ENCODE measurements at regions not wholly inside any gene's neighbourhood (a gene's known extent, or its start where the extent isn't known, plus 50 kb on each side); places are given as distances from the start of the nearest gene placed in this dataset.

DNA sequence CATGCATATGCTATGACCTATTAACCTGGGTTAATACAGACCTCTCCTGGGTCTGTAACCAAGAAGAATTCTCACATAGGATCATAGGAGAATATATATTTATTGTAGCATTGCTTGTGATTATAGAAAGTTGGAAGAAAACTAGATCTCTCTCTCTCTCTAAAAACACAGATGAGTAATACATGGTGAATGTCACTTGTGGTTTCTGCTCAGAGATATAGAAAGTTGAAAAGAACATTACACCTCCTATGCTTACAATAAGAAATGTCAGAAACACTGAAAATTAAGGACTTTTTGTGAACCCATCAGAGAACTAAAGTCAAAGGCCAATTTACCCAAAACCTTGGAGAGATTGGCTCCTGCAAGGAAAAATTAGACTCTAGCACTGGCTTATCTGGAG, 1389.5 kb downstream of the FAM133A start:
- TF ChIP-seq, protein P1, sequence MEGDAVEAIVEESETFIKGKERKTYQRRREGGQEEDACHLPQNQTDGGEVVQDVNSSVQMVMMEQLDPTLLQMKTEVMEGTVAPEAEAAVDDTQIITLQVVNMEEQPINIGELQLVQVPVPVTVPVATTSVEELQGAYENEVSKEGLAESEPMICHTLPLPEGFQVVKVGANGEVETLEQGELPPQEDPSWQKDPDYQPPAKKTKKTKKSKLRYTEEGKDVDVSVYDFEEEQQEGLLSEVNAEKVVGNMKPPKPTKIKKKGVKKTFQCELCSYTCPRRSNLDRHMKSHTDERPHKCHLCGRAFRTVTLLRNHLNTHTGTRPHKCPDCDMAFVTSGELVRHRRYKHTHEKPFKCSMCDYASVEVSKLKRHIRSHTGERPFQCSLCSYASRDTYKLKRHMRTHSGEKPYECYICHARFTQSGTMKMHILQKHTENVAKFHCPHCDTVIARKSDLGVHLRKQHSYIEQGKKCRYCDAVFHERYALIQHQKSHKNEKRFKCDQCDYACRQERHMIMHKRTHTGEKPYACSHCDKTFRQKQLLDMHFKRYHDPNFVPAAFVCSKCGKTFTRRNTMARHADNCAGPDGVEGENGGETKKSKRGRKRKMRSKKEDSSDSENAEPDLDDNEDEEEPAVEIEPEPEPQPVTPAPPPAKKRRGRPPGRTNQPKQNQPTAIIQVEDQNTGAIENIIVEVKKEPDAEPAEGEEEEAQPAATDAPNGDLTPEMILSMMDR (IDR thresholded peaks at IDR 0.05), result no peak
- no peak for TF ChIP-seq EP300 (IDR thresholded peaks at IDR 0.05)
- TF ChIP-seq POLR2A (IDR thresholded peaks at IDR 0.05), result no peak

All from gastroesophageal sphincter (tissue), 3 donors.